ENCODE measurements at regions not wholly inside any gene's neighbourhood (a gene's known extent, or its start where the extent isn't known, plus 50 kb on each side); places are given as distances from the start of the nearest gene placed in this dataset.

GRCh38 chr12:69054343-69055056 lies 121.5 kb upstream of the CPM start:
- H3K23me2 ChIP-seq (ENCODE audit: low read depth, low read length): no peaks in the 10 kb centered on the region
- H2BK15ac ChIP-seq (ENCODE audit: low read length): no peak overlapping the region
- H2BK120ac ChIP-seq (replicated peaks; ENCODE audit: low read depth, low read length): no peak overlapping the region
- H3K4me1 ChIP-seq (replicated peaks in 1 of 4; ENCODE audit: control insufficient read depth in 3 of 4, insufficient read depth in 4 of 4, low read length in 3 of 4): peaks cover 0 to 16% (median 6%) of the 10 kb centered on the region in 4 experiments; a peak in 4 of 7 replicates
- no peak overlapping the region for H3K4ac ChIP-seq (replicated peaks; ENCODE audit: insufficient read length, low read depth, low read length)
- POLR2A ChIA-PET (ENCODE audit: partially characterized antibody): no interaction called here
- no peak overlapping the region for H2AFZ ChIP-seq (ENCODE audit: low read length)
- H2BK5ac ChIP-seq (ENCODE audit: low read depth, low read length): no peak overlapping the region
- H2BK20ac ChIP-seq (ENCODE audit: low read length): no peak overlapping the region
- no peak overlapping the region for H3K14ac ChIP-seq (ENCODE audit: insufficient read length)
- no peak overlapping the region for H3K23ac ChIP-seq (ENCODE audit: insufficient read length)
- H3K27ac ChIP-seq (ENCODE audit: low read depth, low read length): no peak overlapping the region
- H3K27me3 ChIP-seq (replicated peaks in 1 of 4; ENCODE audit: control insufficient read depth in 3 of 4, extremely low read depth in 1 of 4, insufficient read depth in 3 of 4, low read length in 3 of 4): no peaks in the 10 kb centered on the region; a peak in 1 of 7 replicates
- H4K5ac ChIP-seq (ENCODE audit: insufficient read length, low read depth, low read length): no peak overlapping the region
- H4K91ac ChIP-seq (replicated peaks; ENCODE audit: insufficient read length, low read length): no peak overlapping the region
- no peak overlapping the region for H3K4me2 ChIP-seq (ENCODE audit: insufficient read depth in 1 of 2, low read depth in 2 of 2, low read length in 2 of 2)
- H3K4me3 ChIP-seq (ENCODE audit: extremely low read depth in 1 of 4, insufficient read depth in 2 of 4, low read depth in 3 of 4, low read length in 4 of 4): no peak overlapping the region
- no peaks in the 10 kb centered on the region for H3K9me3 ChIP-seq (ENCODE audit: insufficient read depth in 2 of 2, low read depth in 1 of 2, low read length in 1 of 2)
- no peak overlapping the region for H4K8ac ChIP-seq (ENCODE audit: extremely low read depth, insufficient read depth, low read length)
- no peak overlapping the region for H3K56ac ChIP-seq (replicated peaks; ENCODE audit: insufficient read length, low read depth, low read length)
- no peak for TF ChIP-seq KDM1A (IDR thresholded peaks at IDR 0.05; ENCODE audit: borderline replicate concordance, low read length)
- TF ChIP-seq JUN (IDR thresholded peaks at IDR 0.05; ENCODE audit: low read depth, low read length): no peak
- no peak for TF ChIP-seq POLR2AphosphoS5 (IDR thresholded peaks at IDR 0.05; ENCODE audit: low read depth, low read length)
- no peak for TF ChIP-seq CTBP2 (IDR thresholded peaks at IDR 0.05; ENCODE audit: borderline replicate concordance, insufficient read depth, insufficient read length, low read length)
- TF ChIP-seq ZNF274 (IDR thresholded peaks at IDR 0.05; ENCODE audit: borderline replicate concordance, extremely low read depth, low read length): no peak
- no peak for TF ChIP-seq ASH2L (IDR thresholded peaks at IDR 0.05; ENCODE audit: low read length)
- no peak for TF ChIP-seq JUND (IDR thresholded peaks at IDR 0.05; ENCODE audit: low read length)
- TF ChIP-seq YY1 (IDR thresholded peaks at IDR 0.05; ENCODE audit: low read depth, low read length): no peak
- no peak for TF ChIP-seq NRF1 (IDR thresholded peaks at IDR 0.05; ENCODE audit: low read depth, low read length)
- TF ChIP-seq EP300 (IDR thresholded peaks at IDR 0.05; ENCODE audit: borderline replicate concordance in 1 of 2, low read depth in 2 of 2, low read length in 2 of 2): no peak
- H3K9ac ChIP-seq (replicated peaks in 1 of 4; ENCODE audit: extremely low read depth in 1 of 4, low read depth in 3 of 4, low read length in 3 of 4): no peak overlapping the region
- CTCF ChIA-PET (ENCODE audit: partially characterized antibody): interaction anchor here (1.8 kb wide), 1 partner anchor 9 kb away, joined by 4 read pairs; no protein-coding TSS in a partner anchor
- WGBS, 2 experiments (ENCODE audit: extremely low coverage in 1 of 2, insufficient coverage in 1 of 2, insufficient read length in 1 of 2, insufficient replicate concordance in 2 of 2, low coverage in 1 of 2, low lambda C conversion rate in 2 of 2, missing lambda C conversion rate in 1 of 2): 89 to 100% methylated on average over 1 to 7 of the region's 7 CpGs
- no peaks in the 10 kb centered on the region for H4K20me1 ChIP-seq (replicated peaks in 1 of 2; ENCODE audit: control insufficient read depth in 1 of 2, insufficient read depth in 2 of 2, low read length in 2 of 2)
- no peak for FAIRE-seq
- no peaks in the 10 kb centered on the region for H3K36me3 ChIP-seq (ENCODE audit: control insufficient read depth in 2 of 4, insufficient read depth in 4 of 4, low read length in 3 of 4)
- H2AK5ac ChIP-seq (ENCODE audit: low read depth, low read length): 0 out of 2 replicates have a peak overlapping the region, but pooled peaks have one; percentile 80
- no peaks in the 10 kb centered on the region for H3K79me2 ChIP-seq (ENCODE audit: control insufficient read depth in 1 of 2, insufficient read depth in 2 of 2, low read length in 2 of 2)
- H3K18ac ChIP-seq (ENCODE audit: extremely low read depth, low read length): no peak overlapping the region
- peak overlapping the region; percentile 96; the same call in 1 of the 2 replicates for H2BK12ac ChIP-seq (ENCODE audit: low read depth, low read length)
- no peaks in the 10 kb centered on the region for H3K79me1 ChIP-seq (ENCODE audit: low read depth, low read length)
- no peak for DNase-seq (ENCODE audit: low read depth in 1 of 2, low spot score in 2 of 2)
